ENCODE measurements at regions not wholly inside any gene's neighbourhood (a gene's known extent, or its start where the extent isn't known, plus 50 kb on each side); places are given as distances from the start of the nearest gene placed in this dataset.

- no peaks in the 10 kb centered on the region for H3K9me3 ChIP-seq (ENCODE audit: severe bottlenecking)
- no peak overlapping the region for H3K4me3 ChIP-seq (ENCODE audit: low read depth, low read length)
- no peaks in the 10 kb centered on the region for H3K36me3 ChIP-seq
- no peak for DNase-seq
- no peaks in the 10 kb centered on the region for H3K27me3 ChIP-seq (ENCODE audit: insufficient read depth, low read depth, severe bottlenecking)
- TF ChIP-seq CTCF (IDR thresholded peaks at IDR 0.05; ENCODE audit: low read depth, low read length): no peak
- H3K27ac ChIP-seq: no peak overlapping the region
These were observed 167.6 kb upstream of the PITRM1 start for GRCh38 chr10:3340127-3340730.

DNA sequence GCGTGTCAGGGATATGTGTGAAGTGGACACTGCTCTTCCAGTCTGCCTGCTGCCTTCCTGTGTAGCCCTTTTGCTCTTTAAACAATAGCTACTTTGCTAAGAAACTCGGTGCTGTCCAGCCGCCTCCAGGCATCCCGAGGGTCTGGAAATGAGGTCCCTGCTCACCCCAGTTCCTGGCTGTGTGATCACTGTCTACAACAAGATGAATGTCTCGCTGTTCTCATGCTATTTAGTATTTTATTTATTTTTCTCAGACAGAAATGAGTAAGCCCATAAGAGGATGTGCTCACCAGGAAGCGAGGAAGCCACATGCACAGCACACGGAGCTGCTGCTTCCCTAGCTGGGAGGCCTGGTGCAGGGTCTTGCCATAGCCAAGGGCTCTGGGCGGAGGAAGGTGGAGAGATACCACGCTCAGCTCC lies 167.0 kb upstream of the PITRM1 start:
- Histone ChIP-seq H3K9me3 (ENCODE audit: severe bottlenecking) (no peaks in the 10 kb centered on the region), H3K27ac (no peak overlapping the region), H3K4me3 (ENCODE audit: low read depth, low read length) (no peak overlapping the region), H3K27me3 (ENCODE audit: insufficient read depth, low read depth, severe bottlenecking) (no peaks in the 10 kb centered on the region), H3K36me3 (no peaks in the 10 kb centered on the region)
- no peak for DNase-seq
- TF ChIP-seq CTCF (IDR thresholded peaks at IDR 0.05; ENCODE audit: low read depth, low read length): no peak

GRCh38 chr10:3339121-3339520 lies 166.5 kb upstream of the PITRM1 start:
- no peaks in the 10 kb centered on the region for H3K9me3 ChIP-seq (ENCODE audit: severe bottlenecking)
- no peaks in the 10 kb centered on the region for H3K27me3 ChIP-seq (ENCODE audit: insufficient read depth, low read depth, severe bottlenecking)
- no peak for TF ChIP-seq CTCF (IDR thresholded peaks at IDR 0.05; ENCODE audit: low read depth, low read length)

GRCh38 chr10:3337741-3338140 lies 165.2 kb upstream of the PITRM1 start:
- no peaks in the 10 kb centered on the region for H3K27me3 ChIP-seq (ENCODE audit: insufficient read depth, low read depth, severe bottlenecking)

More at GRCh38 chr10:3339121-3339520, 166.5 kb upstream of the PITRM1 start:
- Histone ChIP-seq H3K36me3 (no peaks in the 10 kb centered on the region), H3K27ac (no peak overlapping the region), H3K4me3 (ENCODE audit: low read depth, low read length) (no peak overlapping the region)
- no peak for DNase-seq

DNA sequence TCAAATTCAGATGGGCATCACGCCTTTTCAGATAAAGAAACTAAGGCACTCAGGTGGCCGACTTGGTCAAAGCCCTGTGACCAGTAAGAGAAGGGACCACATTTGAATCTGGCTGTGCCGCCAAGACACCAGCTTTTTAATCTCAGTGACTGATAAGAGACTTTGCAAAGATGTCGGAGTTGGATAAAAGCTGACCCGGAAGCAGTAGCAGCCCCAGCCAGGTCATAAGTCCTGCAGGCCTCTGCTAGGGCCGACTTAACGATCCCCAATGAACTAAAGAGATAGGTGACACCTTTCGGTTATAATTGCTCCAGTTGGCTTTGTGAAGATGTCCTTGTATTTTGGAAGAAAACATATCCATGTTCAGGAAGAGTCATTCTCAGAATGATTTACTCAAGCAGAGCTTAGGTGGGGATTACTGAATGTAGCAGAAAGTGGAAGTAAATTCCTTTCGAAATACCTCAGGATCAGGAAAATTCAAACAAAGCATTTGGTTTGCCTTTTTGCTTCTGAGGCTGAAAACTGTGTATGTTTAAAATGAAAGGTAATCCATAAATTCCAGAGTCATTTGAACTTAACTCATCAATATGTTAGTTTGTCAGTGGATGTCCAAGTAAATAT lies 164.2 kb upstream of the PITRM1 start:
- Histone ChIP-seq H3K36me3 (no peaks in the 10 kb centered on the region), H3K9me3 (ENCODE audit: severe bottlenecking) (no peaks in the 10 kb centered on the region), H3K27ac (no peak overlapping the region), H3K4me3 (ENCODE audit: low read depth, low read length) (no peak overlapping the region), H3K27me3 (ENCODE audit: insufficient read depth, low read depth, severe bottlenecking) (no peaks in the 10 kb centered on the region)
- TF ChIP-seq CTCF (IDR thresholded peaks at IDR 0.05; ENCODE audit: low read depth, low read length): no peak
- no peak for DNase-seq

More at GRCh38 chr10:3337741-3338140, 165.2 kb upstream of the PITRM1 start:
- H3K27ac ChIP-seq: no peak overlapping the region
- no peak for DNase-seq
- H3K9me3 ChIP-seq (ENCODE audit: severe bottlenecking): no peaks in the 10 kb centered on the region
- TF ChIP-seq CTCF (IDR thresholded peaks at IDR 0.05; ENCODE audit: low read depth, low read length): no peak
- H3K4me3 ChIP-seq (ENCODE audit: low read depth, low read length): no peak overlapping the region
- no peaks in the 10 kb centered on the region for H3K36me3 ChIP-seq

- no peak overlapping the region for H3K27ac ChIP-seq
- DNase-seq: no peak
- H3K9me3 ChIP-seq (ENCODE audit: severe bottlenecking): no peaks in the 10 kb centered on the region
- no peak for TF ChIP-seq CTCF (IDR thresholded peaks at IDR 0.05; ENCODE audit: low read depth, low read length)
- H3K27me3 ChIP-seq (ENCODE audit: insufficient read depth, low read depth, severe bottlenecking): no peaks in the 10 kb centered on the region
- H3K4me3 ChIP-seq (ENCODE audit: low read depth, low read length): no peak overlapping the region
- H3K36me3 ChIP-seq: no peaks in the 10 kb centered on the region
These were observed 160.8 kb upstream of the PITRM1 start for GRCh38 chr10:3333426-3333825.

Measured in WERI-Rb-1 (cell line).